ENCODE measurements at regions not wholly inside any gene's neighbourhood (a gene's known extent, or its start where the extent isn't known, plus 50 kb on each side); places are given as distances from the start of the nearest gene placed in this dataset.

- DNase-seq (ENCODE audit: low spot score): peak; percentile 41
Measured at GRCh38 chr14:66117600-66117999, 368.6 kb upstream of the CCDC196 start.

- DNase-seq (ENCODE audit: low spot score): no peak
Measured at GRCh38 chr14:66119606-66120231, 366.5 kb upstream of the CCDC196 start.

GRCh38 chr14:66120402-66120801 is 365.8 kb upstream of the CCDC196 start:
- no peak for DNase-seq (ENCODE audit: low spot score)

- no peak for DNase-seq (ENCODE audit: low spot score)
Measured at GRCh38 chr14:66121859-66122258, 364.3 kb upstream of the CCDC196 start.

GRCh38 chr14:66129224-66129623 is 356.9 kb upstream of the CCDC196 start:
- DNase-seq (ENCODE audit: low spot score): no peak

GRCh38 chr14:66131111-66131510 is 355.1 kb upstream of the CCDC196 start:
- no peak for DNase-seq (ENCODE audit: low spot score)

GRCh38 chr14:66133666-66134065 is 352.5 kb upstream of the CCDC196 start:
- no peak for DNase-seq (ENCODE audit: low spot score)

GRCh38 chr14:66135831-66136230 is 350.3 kb upstream of the CCDC196 start:
- no peak for DNase-seq (ENCODE audit: low spot score)

- no peak for DNase-seq (ENCODE audit: low spot score)
Measured at GRCh38 chr14:66137081-66137480, 349.1 kb upstream of the CCDC196 start.

- no peak for DNase-seq (ENCODE audit: low spot score)
Measured at GRCh38 chr14:66139432-66139831, 346.7 kb upstream of the CCDC196 start.

- DNase-seq (ENCODE audit: low spot score): no peak
Measured at GRCh38 chr14:66140213-66140918, 345.8 kb upstream of the CCDC196 start.

GRCh38 chr14:66140963-66141362 is 345.2 kb upstream of the CCDC196 start:
- no peak for DNase-seq (ENCODE audit: low spot score)

- no peak for DNase-seq (ENCODE audit: low spot score)
Measured at GRCh38 chr14:66141733-66142132, 344.4 kb upstream of the CCDC196 start.

- no peak for DNase-seq (ENCODE audit: low spot score)
Measured at GRCh38 chr14:66143387-66144112, 342.6 kb upstream of the CCDC196 start.

GRCh38 chr14:66152302-66152701 is 333.9 kb upstream of the CCDC196 start:
- no peak for DNase-seq (ENCODE audit: low spot score)

GRCh38 chr14:66152747-66153146 is 333.4 kb upstream of the CCDC196 start:
- no peak for DNase-seq (ENCODE audit: low spot score)

GRCh38 chr14:66163023-66163422 is 323.1 kb upstream of the CCDC196 start:
- no peak for DNase-seq (ENCODE audit: low spot score)

GRCh38 chr14:66165337-66165736 is 320.8 kb upstream of the CCDC196 start:
- DNase-seq (ENCODE audit: low spot score): no peak

- DNase-seq (ENCODE audit: low spot score): no peak
Measured at GRCh38 chr14:66174453-66174891, 311.7 kb upstream of the CCDC196 start.

- DNase-seq (ENCODE audit: low spot score): no peak
Measured at GRCh38 chr14:66177935-66178334, 308.2 kb upstream of the CCDC196 start.

- DNase-seq (ENCODE audit: low spot score): no peak
Measured at GRCh38 chr14:66196670-66197069, 289.5 kb upstream of the CCDC196 start.

GRCh38 chr14:66197276-66197675 is 288.9 kb upstream of the CCDC196 start:
- no peak for DNase-seq (ENCODE audit: low spot score)

- DNase-seq (ENCODE audit: low spot score): no peak
Measured at GRCh38 chr14:66206554-66206953, 279.6 kb upstream of the CCDC196 start.
